ENCODE measurements at regions not wholly inside any gene's neighbourhood (a gene's known extent, or its start where the extent isn't known, plus 50 kb on each side); places are given as distances from the start of the nearest gene placed in this dataset.
A peak's percentile ranks its signal among the peaks of the same experiment; 100 is the strongest.

GRCh38 chr17:53571342-53571741 lies 251.4 kb upstream of the KIF2B start:
- no peak for TF ChIP-seq POLR2A (IDR thresholded peaks at IDR 0.05)
- TF ChIP-seq CTCF (IDR thresholded peaks at IDR 0.05): no peak
- Histone ChIP-seq H3K36me3 (no peaks in the 10 kb centered on the region), H3K9me3 (no peaks in the 10 kb centered on the region), H3K27me3 (no peaks in the 10 kb centered on the region), H3K27ac (no peak overlapping the region), H3K4me3 (replicated peaks in 1 of 3) (no peak overlapping the region), H3K4me1 (no peaks in the 10 kb centered on the region)
- intact Hi-C loops (cut with DNase I): no loop called here
- WGBS, 2 donors: 70 to 75% methylated on average over 2 of the region's 2 CpGs
- no peak for DNase-seq

DNA sequence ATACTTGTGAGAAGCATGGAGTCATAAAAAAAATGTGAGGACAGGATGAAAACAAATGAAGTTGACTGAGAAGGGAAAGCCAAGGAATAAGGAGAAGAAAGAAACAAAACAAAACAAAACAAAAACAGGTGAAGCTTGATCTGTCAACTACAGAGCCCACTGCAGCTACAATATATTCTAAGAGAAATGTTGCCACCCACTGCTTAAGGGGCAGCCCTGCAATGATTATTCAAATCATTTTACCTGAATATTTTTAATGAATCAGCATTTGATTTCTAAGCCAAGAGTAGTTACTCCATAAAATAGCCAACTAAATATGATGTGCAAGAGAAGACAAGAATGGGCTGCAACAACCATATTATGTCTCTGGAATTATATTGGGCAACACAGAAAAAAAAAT lies 252.0 kb upstream of the KIF2B start:
- Histone ChIP-seq H3K36me3 (no peaks in the 10 kb centered on the region), H3K4me1 (no peaks in the 10 kb centered on the region), H3K27ac (no peak overlapping the region), H3K27me3 (no peaks in the 10 kb centered on the region), H3K4me3 (replicated peaks in 1 of 3) (no peak overlapping the region), H3K9me3 (no peaks in the 10 kb centered on the region)
- intact Hi-C loops (cut with DNase I): no loop called here
- no peak for DNase-seq
- peak in 1 of 6 experiments; percentile 16 for TF ChIP-seq CTCF (IDR thresholded peaks at IDR 0.05)
- TF ChIP-seq POLR2A (IDR thresholded peaks at IDR 0.05): no peak

DNA sequence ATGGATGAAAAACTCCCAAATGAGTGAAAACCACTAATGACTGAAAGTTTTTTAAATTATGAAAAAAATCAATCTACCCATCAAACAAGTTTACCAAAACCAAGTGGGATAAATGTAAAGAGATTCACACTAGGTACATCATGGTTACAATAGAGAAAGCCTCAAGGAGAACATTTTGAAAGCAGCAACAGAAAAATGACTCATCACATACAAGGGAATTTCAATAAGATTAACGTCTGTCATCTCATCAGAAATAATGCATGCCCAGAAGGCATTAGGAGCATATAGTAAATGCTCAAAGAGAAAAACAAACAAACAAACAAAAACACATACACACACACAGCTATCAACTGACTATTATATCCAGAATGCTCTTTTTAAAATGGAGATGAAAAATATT lies 261.8 kb upstream of the KIF2B start:
- Histone ChIP-seq H3K27ac (no peak overlapping the region), H3K9me3 (no peaks in the 10 kb centered on the region), H3K27me3 (no peaks in the 10 kb centered on the region), H3K36me3 (no peaks in the 10 kb centered on the region), H3K4me3 (replicated peaks in 1 of 3) (no peak overlapping the region), H3K4me1 (no peaks in the 10 kb centered on the region)
- WGBS, 2 donors: 83 to 88% methylated on average over 1 of the region's 1 CpG
- TF ChIP-seq POLR2A (IDR thresholded peaks at IDR 0.05) (no peak), CTCF (IDR thresholded peaks at IDR 0.05) (no peak)
- no peak for DNase-seq
- intact Hi-C loops (cut with DNase I): no loop called here

- no peak for DNase-seq
- Histone ChIP-seq H3K4me3 (replicated peaks in 1 of 3) (no peak overlapping the region), H3K27ac (no peak overlapping the region), H3K27me3 (no peaks in the 10 kb centered on the region), H3K36me3 (no peaks in the 10 kb centered on the region), H3K4me1 (no peaks in the 10 kb centered on the region), H3K9me3 (no peaks in the 10 kb centered on the region)
- no peak for TF ChIP-seq CTCF (IDR thresholded peaks at IDR 0.05)
- no peak for TF ChIP-seq POLR2A (IDR thresholded peaks at IDR 0.05)
- intact Hi-C loops (cut with DNase I): no loop called here
- WGBS, 2 donors: 93 to 95% methylated on average over 4 of the region's 4 CpGs
Measured at GRCh38 chr17:53548252-53548651, 274.5 kb upstream of the KIF2B start.

DNA sequence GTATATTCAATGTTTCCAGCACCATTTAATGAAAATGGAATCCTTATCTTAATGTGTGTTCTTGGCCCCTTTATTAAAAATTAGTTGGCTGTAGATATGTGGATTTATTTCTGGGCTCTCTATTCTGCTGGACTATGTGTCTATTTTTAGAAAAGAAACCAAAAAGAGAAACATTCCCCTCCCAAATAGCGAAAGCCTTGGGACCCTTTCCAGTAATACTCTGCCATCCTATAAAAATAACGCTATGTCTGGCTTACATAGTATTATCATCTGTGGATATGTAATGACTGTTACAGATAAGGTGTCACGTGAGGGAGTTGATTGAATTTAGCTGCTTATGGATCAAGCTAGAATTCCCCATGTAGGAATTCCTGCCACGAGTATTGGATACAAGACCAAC lies 279.3 kb upstream of the KIF2B start:
- DNase-seq: no peak
- no peaks in the 10 kb centered on the region for H3K36me3 ChIP-seq
- H3K27ac ChIP-seq: no peak overlapping the region
- 65 to 68% methylated on average over 4 of the region's 4 CpGs for WGBS, 2 donors
- TF ChIP-seq CTCF (IDR thresholded peaks at IDR 0.05) (no peak), POLR2A (IDR thresholded peaks at IDR 0.05) (no peak)
- no peaks in the 10 kb centered on the region for H3K27me3 ChIP-seq
- intact Hi-C loops (cut with DNase I): no loop called here
- no peaks in the 10 kb centered on the region for H3K4me1 ChIP-seq
- H3K9me3 ChIP-seq: no peaks in the 10 kb centered on the region
- H3K4me3 ChIP-seq (replicated peaks in 1 of 3): no peak overlapping the region

All from thyroid gland (tissue), 4 donors.